Endothelial cell of umbilical vein (primary cell): ENCODE measurements at regions not wholly inside any gene's neighbourhood (a gene's known extent, or its start where the extent isn't known, plus 50 kb on each side); places are given as distances from the start of the nearest gene placed in this dataset.

Experiments used
- BruUV-seq: library from RNA; stranded (reverse); fragments of 400-500 nt; replicated peaks from 2 replicates; lab custom pipeline; 2021; lab: Mats Ljungman, UMichigan
- CTCF ChIA-PET: fragments of 300-600, 350-600 bp; sonication (Branson Sonifier 250); formaldehyde crosslinking; loops from one replicate; lab custom pipeline; 2021; ENCODE audit warnings: antibody characterized with exemption, inconsistent platforms; lab: Charles Lee
- POLR2A ChIA-PET: fragments of 300-600, 350-600 bp; sonication (Branson Sonifier 250); formaldehyde crosslinking; loops from one replicate; lab custom pipeline; 2021; ENCODE audit warnings: antibody characterized with exemption, inconsistent platforms; lab: Charles Lee
- DNase-seq: peaks from one replicate; pipeline ENCODE4 v3.0.0-alpha.2; 2011; ENCODE audit warnings: low read depth, low spot score
- FAIRE-seq: peaks from 2 replicates; lab custom pipeline; 2011; peaks lifted over from hg19 to GRCh38; lab: Jason Lieb, UNC
- H2AFZ ChIP-seq: 2 replicates; pipeline ENCODE4 v1.6.0; 2012; ENCODE audit warnings: low read depth, low read length, control low read depth, inconsistent platforms
- H3K27ac ChIP-seq: 2 replicates; pipeline ENCODE4 v1.5.1; 2011; ENCODE audit warnings: low read depth, mild to moderate bottlenecking, control low read depth, low read length, moderate library complexity; ENCODE audit not compliant: insufficient read depth
- H3K27me3 ChIP-seq, 2 experiments: 2 replicates each; pipeline versions ENCODE4 v1.6.0 to v1.6.1; 2011; ENCODE audit warnings: low read length in 2 of 2, mixed read lengths in 1 of 2; ENCODE audit not compliant: control insufficient read depth in 2 of 2, insufficient read depth in 2 of 2
- H3K36me3 ChIP-seq, 2 experiments: 2 replicates in 1 of 2; 3 replicates in 1 of 2; pipeline ENCODE4 v1.5.1; 2011; ENCODE audit warnings: low read length in 2 of 2, mild to moderate bottlenecking in 1 of 2, moderate library complexity in 1 of 2; ENCODE audit not compliant: control insufficient read depth in 2 of 2, insufficient read depth in 2 of 2; ENCODE audit errors: extremely low read depth in 1 of 2
- H3K4me1 ChIP-seq: 3 replicates; pipeline ENCODE4 v1.5.1; 2011; ENCODE audit warnings: mild to moderate bottlenecking, low read length; ENCODE audit not compliant: control insufficient read depth, insufficient read depth; ENCODE audit errors: extremely low read depth
- H3K4me2 ChIP-seq: 2 replicates; pipeline ENCODE4 v1.6.1; 2011; ENCODE audit warnings: low read length, control low read depth, mixed read lengths; ENCODE audit not compliant: insufficient read depth
- H3K4me3 ChIP-seq, 3 experiments: fragments of 200-600 bp in 1 of 3; sonication (generic), shearing (Covaris generic) in 1 of 3; replicated peaks in 1 of 3; 2 replicates each; pipeline ENCODE4 v1.5.1; 2011 to 2016; ENCODE audit warnings: control low read depth in 3 of 3, low read length in 3 of 3, mild to moderate bottlenecking in 2 of 3, inconsistent platforms in 1 of 3, low read depth in 1 of 3, moderate library complexity in 1 of 3; ENCODE audit not compliant: insufficient read depth in 1 of 3
- H3K79me2 ChIP-seq: 2 replicates; pipeline ENCODE4 v1.6.0; 2012; ENCODE audit warnings: low read length, inconsistent platforms; ENCODE audit not compliant: control insufficient read depth, insufficient read depth
- H3K9ac ChIP-seq: replicated peaks from 2 replicates; pipeline ENCODE3; 2011; ENCODE audit warnings: low read length, control low read depth; ENCODE audit not compliant: insufficient read depth; ENCODE audit errors: extremely low read depth
- H3K9me1 ChIP-seq: replicated peaks from 3 replicates; pipeline ENCODE4 v1.6.0; 2011; ENCODE audit warnings: mild to moderate bottlenecking, low read length; ENCODE audit not compliant: control insufficient read depth, insufficient read depth; ENCODE audit errors: extremely low read depth
- H3K9me3 ChIP-seq: replicated peaks from 2 replicates; pipeline ENCODE4 v1.5.1; 2012; ENCODE audit warnings: low read length, inconsistent platforms; ENCODE audit not compliant: control insufficient read depth, insufficient read depth
- H4K20me1 ChIP-seq: replicated peaks from 2 replicates; pipeline ENCODE3; 2011; ENCODE audit warnings: mild to moderate bottlenecking, low read length; ENCODE audit not compliant: control insufficient read depth, insufficient read depth; ENCODE audit errors: extremely low read depth
- CTCF ChIP-seq, 2 donors: IDR thresholded peaks; 1 replicate in 1 of 2; 2 replicates in 1 of 2; pipeline ENCODE4 v1.5.1; 2011; ENCODE audit warnings: low read length in 2 of 2, mild to moderate bottlenecking in 2 of 2, moderate library complexity in 2 of 2, control low read depth in 1 of 2, inconsistent platforms in 1 of 2, low read depth in 1 of 2; ENCODE audit not compliant: insufficient read depth in 1 of 2; ENCODE audit errors: extremely low read depth in 1 of 2
- EZH2 ChIP-seq: IDR thresholded peaks from 2 replicates; pipeline ENCODE4 v1.6.1; 2012; ENCODE audit warnings: borderline replicate concordance, low read depth, mild to moderate bottlenecking, moderate library complexity, low read length, inconsistent platforms; ENCODE audit not compliant: severe bottlenecking
- FOS ChIP-seq: IDR thresholded peaks from 2 replicates; pipeline ENCODE4 v1.6.1; 2011; ENCODE audit warnings: mild to moderate bottlenecking, low read length, moderate library complexity, borderline replicate concordance; ENCODE audit not compliant: insufficient read depth
- GATA2 ChIP-seq: IDR thresholded peaks from 2 replicates; pipeline ENCODE4 v1.7.0; 2011; ENCODE audit warnings: low read depth, mild to moderate bottlenecking, moderate library complexity, mixed read lengths, low read length; ENCODE audit not compliant: insufficient read length, insufficient read depth
- JUN ChIP-seq: IDR thresholded peaks from 2 replicates; pipeline ENCODE4 v1.6.1; 2011; ENCODE audit warnings: borderline replicate concordance, low read depth; ENCODE audit not compliant: insufficient read length, insufficient read depth
- MAX ChIP-seq: IDR thresholded peaks from 2 replicates; pipeline ENCODE4 v1.6.1; 2011; ENCODE audit not compliant: insufficient read depth, insufficient read length
- MYC ChIP-seq: IDR thresholded peaks from one replicate; pipeline ENCODE4 v1.6.1; 2011; ENCODE audit warnings: mild to moderate bottlenecking, low read depth, low read length
- POLR2A ChIP-seq: IDR thresholded peaks from 2 replicates; pipeline ENCODE4 v1.6.1; 2012; ENCODE audit warnings: low read depth, mild to moderate bottlenecking, control low read depth, low read length
- POLR2AphosphoS5 ChIP-seq: IDR thresholded peaks from 2 replicates; pipeline ENCODE4 v1.6.1; 2012; ENCODE audit warnings: low read depth, mild to moderate bottlenecking, control low read depth, low read length, moderate library complexity; ENCODE audit not compliant: insufficient read depth
- dilution Hi-C: fragments of 300-500 bp; cut with MboI; formaldehyde crosslinking; loops from one replicate; pipeline ENCODE4 v1.15.0; 2019; ENCODE audit warnings: low sequenced_read_pairs; ENCODE audit not compliant: extremely low pct_ligation_motif_present
- intact Hi-C: fragments of 100-400 bp; cut with micrococcal nuclease; formaldehyde crosslinking; loops from one replicate; pipeline ENCODE4 v1.10.0; 2022

GRCh38 chr16:73735954-73736353 is 560.7 kb upstream of the PSMD7 start:
- POLR2A ChIA-PET = no interaction called here
- no TSS peak for BruUV-seq
- Histone ChIP-seq H3K36me3 (no peaks in the 10 kb centered on the region), H3K27me3 (no peaks in the 10 kb centered on the region), H3K4me2 (no peak overlapping the region), H3K79me2 (no peaks in the 10 kb centered on the region), H3K4me1 (no peaks in the 10 kb centered on the region), H3K9ac (no peak overlapping the region), H4K20me1 (no peaks in the 10 kb centered on the region), H3K27ac (no peak overlapping the region), H2AFZ (no peak overlapping the region), H3K4me3 (no peak overlapping the region), H3K9me3 (peaks cover 2% of the 10 kb centered on the region), H3K9me1 (no peaks in the 10 kb centered on the region)
- FAIRE-seq (no peak), DNase-seq (no peak)
- intact Hi-C loops = no loop called here
- CTCF ChIA-PET = no interaction called here
- TF ChIP-seq GATA2 (no peak), CTCF (IDR thresholded peaks at IDR 0.05; ENCODE audit: extremely low read depth in 1 of 2, insufficient read depth in 1 of 2, low read depth in 1 of 2, low read length in 2 of 2) (no peak), JUN (no peak), POLR2AphosphoS5 (no peak), MYC (no peak), FOS (no peak), EZH2 (no peak), MAX (no peak), POLR2A (no peak)
- dilution Hi-C loops = no loop called here
